ENCODE measurements at regions not wholly inside any gene's neighbourhood (a gene's known extent, or its start where the extent isn't known, plus 50 kb on each side); places are given as distances from the start of the nearest gene placed in this dataset.

GRCh38 chr6:95142661-95143335 lies 434.5 kb upstream of the MANEA start:
- DNase-seq = no peak

DNA sequence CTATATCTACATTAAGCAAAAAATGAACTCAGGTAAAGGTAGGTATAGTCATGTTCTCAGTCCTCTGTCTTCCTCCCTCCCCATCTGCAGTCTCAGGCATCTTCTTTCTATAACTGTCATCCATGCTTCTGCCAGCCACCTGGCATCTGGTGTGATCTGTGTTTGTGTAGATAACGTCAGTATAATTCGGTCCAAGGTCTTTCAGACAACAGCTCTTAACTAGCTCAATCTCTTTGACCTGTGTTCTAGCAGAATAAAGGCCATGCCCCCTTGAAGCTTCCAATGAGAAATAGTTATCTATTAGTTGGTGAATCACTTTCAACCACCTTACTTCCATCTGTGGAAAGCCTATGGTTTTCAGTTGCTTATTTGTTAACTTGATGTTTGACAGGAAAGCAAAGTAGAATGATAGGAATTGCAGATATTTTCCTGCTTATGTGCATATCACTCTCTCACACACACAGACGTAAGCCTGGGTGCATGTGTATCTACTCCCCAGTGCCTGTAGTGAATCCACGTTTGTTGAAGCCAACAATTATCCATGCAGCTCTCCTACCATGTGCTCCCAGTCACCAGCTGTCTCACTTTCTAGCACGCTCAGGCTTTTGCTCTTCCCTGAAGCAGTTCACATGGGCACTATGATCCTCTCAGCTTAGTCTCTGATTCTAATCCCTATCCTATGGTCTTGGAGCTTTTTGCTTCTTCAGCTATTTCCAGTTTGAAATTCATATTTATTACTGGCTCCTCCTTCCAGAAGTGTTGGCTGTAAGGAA lies 433.7 kb upstream of the MANEA start:
- no peak for DNase-seq

DNA sequence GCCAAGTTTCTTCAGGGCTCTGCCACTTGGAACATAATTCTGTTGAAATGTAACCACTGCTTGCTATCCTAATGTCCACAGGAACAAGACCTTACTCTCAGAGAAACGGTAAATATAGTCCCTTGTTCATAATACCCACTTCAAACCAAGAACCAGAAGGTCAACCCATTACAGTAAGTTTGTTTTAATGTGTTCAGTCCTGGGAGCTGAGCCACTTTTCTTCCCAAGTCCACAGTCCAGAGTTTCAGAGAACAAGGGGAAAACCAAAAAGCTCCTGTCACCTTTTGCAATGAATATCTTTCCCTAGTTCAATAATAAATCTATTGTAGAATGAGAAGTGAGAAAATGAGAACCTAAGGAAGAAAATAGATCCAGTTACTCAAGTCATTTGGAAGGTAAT lies 431.9 kb upstream of the MANEA start:
- no peak for DNase-seq

DNA sequence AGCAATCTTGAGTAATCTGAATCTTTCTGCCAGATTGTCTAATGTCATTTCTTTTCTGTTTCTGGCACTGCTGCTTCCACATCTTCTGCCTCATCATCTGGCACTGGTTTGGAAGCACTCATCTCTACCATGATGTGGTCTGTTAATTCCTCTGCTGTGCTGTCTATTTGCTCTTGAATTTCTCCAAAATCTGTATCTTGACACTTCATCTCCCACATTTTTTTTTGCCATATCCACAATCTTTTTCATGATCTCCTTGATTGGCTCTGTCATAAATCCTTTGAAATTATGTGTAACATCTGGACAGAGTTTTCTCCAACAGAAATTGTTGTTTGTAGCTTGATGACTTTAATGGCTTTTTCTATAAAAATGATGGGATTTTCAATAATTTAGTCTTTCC lies 417.8 kb upstream of the MANEA start:
- DNase-seq = no peak

- no peak for DNase-seq
Measured at GRCh38 chr6:95169775-95170174, 407.6 kb upstream of the MANEA start.

GRCh38 chr6:95175927-95176675 lies 401.2 kb upstream of the MANEA start:
- no peak for DNase-seq

DNA sequence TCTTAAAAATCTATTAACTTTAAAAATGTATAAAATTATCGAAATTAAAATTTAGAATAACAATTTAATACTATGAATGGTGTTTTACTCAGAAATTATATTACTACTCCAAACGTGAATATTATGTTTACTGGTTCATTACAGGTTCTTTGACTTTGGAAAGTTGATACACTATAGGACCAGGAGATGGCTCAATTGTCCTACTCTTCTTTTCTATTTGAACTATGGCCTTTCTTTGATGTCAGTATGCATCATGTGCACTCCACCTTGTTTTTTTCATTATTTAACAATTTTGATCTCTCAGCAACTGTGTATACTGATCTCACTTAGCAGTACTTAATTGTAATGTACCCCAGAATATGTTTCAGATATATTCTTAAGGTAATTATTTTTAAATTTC lies 391.5 kb upstream of the MANEA start:
- DNase-seq = no peak

DNA sequence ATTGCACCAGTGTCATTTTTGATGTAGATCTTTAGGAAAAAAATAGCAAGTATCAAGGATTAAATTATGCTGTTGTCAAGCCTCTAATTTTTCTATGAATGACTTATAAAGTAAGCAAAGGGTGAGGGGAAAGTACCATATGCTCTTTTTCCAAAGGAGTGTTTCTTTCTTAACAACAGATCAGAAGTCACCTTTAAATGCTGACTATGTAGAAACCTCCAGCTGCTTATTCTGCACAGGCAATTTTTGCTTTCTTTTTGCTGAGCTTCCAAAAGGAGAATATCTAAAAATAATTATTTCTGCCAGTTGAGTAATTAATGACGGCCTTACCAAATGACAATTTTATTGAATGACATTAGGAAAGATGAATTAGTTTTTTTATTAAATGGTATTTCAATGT lies 390.6 kb upstream of the MANEA start:
- DNase-seq = no peak

DNA sequence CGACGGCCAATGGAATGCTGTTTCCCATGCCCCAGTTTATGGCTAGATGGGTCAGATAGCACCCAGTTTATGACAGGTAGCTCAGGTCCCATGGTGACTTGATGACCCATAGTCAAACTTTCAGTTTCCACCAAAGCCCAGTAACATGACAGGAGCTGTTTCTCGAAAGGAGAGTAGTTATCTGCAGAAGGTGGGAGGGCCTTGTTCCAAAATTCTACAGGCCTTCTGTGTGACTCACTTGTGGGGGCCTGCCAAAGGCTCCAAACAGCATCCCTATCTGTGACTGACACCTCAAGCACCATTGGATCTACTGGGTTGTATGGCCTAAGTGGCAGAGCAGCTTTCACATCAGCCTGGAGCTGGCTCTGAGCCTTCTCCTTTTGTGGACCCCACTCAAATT lies 379.7 kb upstream of the MANEA start:
- no peak for DNase-seq

DNA sequence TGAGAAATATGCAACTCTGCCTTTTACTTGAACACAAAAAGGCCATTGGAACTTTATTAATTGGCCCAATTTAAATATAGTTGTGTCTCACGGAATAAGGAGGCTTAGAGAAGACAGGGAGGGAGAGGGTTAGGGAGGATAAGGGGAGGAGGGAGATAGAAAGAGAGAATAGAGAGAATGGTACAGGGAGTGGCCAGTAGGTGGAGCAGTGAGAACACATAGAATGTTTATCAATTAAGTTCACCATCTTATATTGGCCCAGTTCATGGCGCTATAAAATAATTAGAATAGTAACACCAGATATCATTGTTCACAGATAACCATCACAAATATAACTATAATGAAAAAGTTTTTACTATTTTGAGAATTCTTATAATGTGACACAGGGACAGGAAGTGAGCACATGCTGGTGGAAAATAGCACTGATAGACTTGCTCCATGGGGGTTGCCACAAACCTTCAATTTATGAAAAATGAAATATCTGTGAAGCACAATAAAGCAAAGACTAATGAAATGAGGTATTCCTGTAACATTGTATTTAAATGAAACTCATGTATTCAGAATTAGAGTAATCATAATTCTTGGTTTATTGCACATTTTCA lies 374.1 kb upstream of the MANEA start:
- DNase-seq = no peak

DNA sequence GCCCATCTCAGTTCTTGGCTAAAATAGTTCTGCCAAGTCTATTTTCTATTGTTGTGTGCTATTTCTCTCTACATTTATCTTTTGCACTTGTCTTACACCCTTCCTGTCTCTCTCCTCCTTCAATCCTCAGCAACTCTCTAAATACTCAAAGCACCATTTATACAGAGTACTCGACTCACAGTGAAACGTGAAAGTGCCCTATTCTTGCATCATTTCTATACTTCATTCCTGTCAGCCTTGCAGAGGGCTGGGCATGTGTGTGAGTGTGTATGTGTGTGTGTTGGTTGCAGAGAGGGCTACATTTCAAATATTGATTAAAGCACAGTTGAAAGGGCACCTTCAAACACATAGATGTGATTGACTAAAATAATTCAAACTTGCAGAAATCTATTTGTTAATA lies 373.2 kb upstream of the MANEA start:
- no peak for DNase-seq

DNA sequence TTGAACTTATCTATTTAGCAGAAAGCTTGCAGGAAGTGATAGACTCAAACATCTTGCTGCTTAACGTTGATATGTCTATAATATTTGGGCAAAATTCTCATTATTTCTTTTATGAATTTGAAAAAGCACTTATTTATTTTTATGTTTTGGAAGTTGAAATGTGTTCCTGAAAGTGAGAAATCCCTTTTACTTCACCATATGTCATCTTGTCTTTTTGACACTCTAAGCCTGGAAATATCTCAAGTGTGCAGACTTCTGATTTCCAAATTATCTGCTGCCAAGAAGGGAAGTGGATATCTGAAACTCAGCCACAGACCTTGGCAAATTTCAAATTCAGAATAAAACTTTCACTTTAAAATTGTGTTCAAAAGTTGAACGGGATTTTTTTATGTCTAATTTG lies 368.7 kb upstream of the MANEA start:
- no peak for DNase-seq

DNA sequence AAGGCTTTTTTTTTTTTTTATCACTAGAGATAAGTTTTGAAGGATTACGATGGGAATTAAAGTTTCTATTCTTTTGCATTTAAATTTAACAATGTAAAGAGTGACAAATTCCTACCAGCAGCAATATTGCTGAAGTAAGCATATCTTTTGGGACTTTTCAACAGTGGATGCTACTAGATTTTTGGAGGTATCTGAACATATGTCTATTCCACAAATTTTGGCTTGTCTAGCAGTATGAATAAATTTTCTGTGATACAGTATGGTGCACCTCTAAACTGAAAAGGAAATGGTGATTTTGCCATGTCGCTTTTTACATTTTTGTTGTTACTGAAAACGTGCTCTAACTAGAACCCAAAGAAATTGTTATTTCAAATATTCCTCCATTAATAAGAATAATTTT lies 368.3 kb upstream of the MANEA start:
- DNase-seq = no peak

DNA sequence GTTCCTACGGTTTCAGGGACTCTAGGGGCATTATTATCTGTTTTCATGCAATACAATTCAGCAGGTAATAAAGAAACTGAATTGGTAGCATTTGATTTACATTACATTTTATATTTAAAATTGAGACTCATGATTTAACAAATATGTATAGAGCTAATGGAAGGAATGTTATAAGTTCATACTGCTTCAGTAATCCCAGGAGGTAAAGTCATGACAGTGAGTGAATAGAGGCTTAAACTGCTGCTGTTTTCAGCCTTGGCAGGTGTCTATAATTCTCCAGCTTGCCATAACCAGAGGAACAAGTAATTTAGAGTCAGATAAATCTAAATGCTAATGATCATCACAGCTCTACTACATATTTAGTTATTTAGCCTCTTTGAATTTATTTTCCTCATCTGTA lies 360.8 kb upstream of the MANEA start:
- no peak for DNase-seq

DNA sequence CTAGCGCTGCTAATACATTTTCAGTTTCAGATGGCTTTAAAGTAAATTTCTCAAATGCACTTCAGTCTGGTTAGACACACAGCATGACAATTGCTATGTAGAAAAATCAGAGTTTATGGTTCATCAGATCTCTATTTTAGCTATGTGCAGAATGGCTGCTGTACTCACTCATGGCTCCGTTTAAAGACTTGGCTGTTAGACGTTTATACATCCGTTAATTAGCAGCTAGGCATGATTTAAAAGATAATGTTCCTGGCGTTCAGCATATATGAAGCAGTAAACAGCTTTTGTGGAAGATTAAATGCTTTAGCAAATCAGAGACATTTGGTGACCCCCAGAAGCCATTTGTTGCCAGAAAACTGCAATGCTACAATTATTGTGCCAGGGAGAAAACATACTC lies 350.0 kb upstream of the MANEA start:
- DNase-seq = no peak

DNA sequence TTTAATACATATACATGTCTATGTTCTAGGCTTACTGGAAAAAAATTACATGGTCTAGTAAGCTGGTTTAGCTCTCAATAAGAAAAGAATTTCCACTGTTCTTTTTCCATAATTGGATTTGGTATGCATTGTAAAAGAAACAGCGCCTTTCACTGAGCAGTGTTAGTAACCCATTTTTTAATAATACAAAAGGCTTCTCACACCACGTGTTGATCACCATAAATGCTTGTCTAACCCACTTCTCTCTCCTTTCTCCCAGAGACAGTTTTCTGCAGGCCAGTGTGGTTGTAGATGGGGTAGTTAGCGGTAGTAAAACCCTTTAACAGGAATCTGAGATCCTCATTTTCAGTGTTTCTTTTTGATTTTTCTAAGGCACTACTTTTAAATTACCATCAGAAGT lies 348.7 kb upstream of the MANEA start:
- DNase-seq = no peak

DNA sequence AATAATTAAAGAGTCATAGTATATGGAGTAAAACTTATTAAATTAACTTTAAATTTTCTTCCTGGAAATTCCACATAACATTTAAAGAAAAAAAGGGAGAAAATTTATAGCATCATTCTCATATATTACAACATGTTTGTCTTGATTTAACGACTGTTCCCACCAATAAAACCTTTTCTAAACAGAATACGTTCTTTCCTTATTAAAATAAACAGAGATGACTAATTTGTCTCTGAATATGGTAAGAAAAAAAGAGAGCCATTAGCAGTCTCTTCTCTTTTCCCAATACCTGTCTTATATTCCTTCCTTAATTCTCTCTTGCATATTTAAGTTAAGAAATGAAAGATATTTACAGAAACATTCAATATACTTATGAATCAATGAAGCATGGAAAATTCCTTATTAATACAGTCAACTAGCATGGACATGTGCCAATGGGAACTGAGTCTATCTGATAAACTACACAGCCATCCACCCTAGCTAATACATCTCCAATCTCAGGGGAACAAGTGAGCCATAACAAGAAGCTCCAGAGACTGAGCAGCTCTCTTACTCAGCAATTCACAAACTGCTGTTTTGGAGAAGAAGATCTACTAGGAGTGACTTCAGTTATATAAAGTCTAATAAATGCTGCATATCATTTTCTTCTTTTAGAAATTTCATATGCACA lies 347.1 kb upstream of the MANEA start:
- DNase-seq = no peak

- no peak for DNase-seq
Measured at GRCh38 chr6:95231416-95231815, 345.9 kb upstream of the MANEA start.

GRCh38 chr6:95232446-95232845 lies 344.9 kb upstream of the MANEA start:
- no peak for DNase-seq

DNA sequence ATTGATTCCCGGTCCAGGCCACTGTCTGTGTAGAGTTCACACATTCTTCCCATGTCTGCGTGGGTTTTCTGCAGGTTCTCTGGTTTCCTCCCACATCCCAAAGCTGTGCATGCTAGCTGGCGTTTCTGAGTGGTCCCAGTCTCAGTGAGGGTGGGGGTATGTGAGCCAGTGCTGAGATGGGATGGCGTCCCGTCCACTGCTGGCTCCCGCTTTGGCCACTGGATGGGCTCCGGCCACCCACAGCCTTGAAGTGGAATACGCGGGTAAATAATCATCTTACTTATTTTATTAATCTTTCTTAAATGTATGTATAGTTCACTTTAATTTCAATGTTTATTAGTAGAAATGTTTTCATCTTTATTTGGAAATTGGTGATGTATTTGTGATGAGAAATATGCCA lies 343.5 kb upstream of the MANEA start:
- DNase-seq = no peak

GRCh38 chr6:95240514-95240913 lies 336.8 kb upstream of the MANEA start:
- no peak for DNase-seq

DNA sequence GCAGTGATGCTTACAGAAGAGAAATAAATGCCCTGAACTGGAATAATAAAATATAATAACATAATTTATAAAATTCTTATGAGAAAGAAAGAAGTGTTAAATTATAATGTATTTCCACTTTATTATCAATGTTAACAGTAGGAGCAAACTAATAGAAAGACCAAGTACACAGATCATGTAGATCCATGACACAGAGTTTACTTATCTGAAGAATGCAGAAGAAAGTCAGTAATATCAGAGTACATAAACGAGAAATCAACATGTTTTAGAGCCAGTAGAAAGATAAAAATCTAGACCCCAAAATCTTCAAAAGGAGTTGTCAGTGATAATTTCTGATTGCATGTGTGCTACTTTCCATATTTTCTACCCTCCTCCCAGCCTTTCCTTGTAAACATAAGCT lies 334.8 kb upstream of the MANEA start:
- DNase-seq = no peak

DNA sequence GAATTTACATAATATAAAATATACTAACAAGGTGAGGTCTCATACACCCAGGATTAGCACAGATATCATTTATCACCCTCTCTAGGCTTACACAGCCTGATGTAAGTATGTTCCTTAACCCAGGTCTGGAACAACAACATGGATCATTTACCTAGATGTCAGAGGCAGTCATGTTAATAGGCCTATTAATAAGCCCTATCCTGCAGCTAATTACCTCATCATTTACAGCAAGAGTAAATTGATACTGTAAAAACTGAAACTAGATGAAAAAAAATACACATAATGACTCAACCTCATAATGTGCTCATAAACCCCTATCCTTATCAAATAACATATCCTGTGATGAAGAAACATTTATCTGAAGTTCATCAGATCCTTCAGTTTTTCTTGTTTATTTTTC lies 334.3 kb upstream of the MANEA start:
- no peak for DNase-seq
